ENCODE measurements at regions not wholly inside any gene's neighbourhood (a gene's known extent, or its start where the extent isn't known, plus 50 kb on each side); places are given as distances from the start of the nearest gene placed in this dataset.
A peak's percentile ranks its signal among the peaks of the same experiment; 100 is the strongest.
"Not testable (repeated sequence)": the region's sequence is repeated elsewhere in the genome, so short reads cannot be mapped to it uniquely, and the experiment has no call there.

DNA sequence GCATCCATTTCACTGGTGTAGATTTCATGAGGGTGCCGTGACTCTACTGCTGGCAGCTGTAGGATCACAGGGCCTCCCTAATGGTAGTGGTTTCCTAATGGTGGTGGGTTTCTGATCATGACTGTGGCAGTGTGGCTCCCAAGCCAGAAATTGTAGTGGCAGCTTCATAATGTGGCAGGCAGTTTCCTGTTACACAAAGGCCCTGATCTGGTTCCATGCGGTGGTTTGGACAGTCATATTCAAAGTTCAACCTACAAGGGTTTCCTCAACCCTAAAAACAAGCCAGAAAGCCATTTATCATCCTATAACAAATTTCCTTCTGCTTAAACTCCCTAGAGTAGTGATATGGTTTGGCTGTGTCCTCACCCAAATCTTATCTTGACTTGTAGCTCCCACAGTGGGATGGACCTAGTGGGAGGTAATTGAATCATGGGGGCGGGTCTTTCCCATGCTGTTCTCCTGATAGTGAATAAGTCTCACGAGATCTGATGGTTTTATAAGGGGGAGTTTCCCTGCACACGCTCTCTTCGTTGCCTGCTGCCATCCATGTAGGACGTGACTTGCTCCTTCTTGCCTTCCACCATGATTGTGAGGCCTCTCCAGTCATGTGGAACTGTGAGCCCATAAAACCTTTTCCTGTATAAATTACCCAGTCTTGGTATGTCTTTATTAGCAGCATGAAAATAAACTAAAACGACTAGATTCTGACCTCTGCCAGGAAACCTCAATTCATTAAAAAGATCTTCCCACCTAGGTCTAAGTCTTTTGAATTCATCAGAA, 257.1 kb downstream of the EFCAB11 start:
- no peak for DNase-seq

GRCh38 chr14:89695846-89696245, 258.7 kb downstream of the EFCAB11 start:
- DNase-seq, result no peak

- DNase-seq, result no peak
These were observed 264.4 kb downstream of the EFCAB11 start for GRCh38 chr14:89690139-89690538.

DNA sequence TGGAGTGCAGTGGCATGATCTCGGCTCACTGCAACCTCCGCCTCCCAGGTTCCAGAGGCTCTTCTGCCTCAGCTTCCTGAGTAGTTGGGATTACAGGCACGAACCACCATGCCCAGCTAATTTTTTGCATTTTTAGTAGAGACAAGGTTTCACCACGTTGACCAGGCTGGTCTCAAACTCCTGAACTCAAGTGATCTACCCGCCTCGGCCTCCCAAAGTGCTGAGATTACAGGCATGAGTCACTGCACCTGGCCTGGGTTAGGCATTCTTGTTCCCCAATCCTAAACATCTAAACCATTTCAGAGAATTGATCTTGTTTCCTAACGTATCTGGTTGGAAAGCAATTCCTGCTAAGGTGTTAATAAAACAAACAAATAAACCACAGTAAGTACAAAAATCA, 264.8 kb downstream of the EFCAB11 start:
- DNase-seq, result not testable (repeated sequence)

- DNase-seq, result no peak
These were observed 265.9 kb downstream of the EFCAB11 start for GRCh38 chr14:89688507-89689211.

- DNase-seq, result not testable (repeated sequence)
These were observed 267.4 kb downstream of the EFCAB11 start for GRCh38 chr14:89687129-89687528.

DNA sequence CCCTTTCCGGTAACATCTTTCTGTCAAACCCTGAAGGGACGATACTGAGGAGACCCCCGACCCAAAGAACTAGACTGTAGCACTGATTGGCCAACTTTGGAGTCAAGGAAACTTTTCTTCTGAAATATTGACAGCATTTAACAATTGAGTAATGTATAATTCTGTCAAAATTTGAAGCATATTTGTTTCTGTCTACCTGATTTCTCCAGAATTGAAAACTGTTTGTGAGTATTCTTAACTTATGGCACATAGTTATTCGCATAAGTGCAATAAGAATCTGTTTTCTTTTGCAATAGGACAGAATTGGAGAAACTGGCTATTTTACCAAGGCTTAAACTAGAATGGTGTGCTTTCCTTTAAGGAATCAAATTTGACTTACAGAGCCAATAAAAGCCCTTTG, 267.1 kb upstream of the FOXN3 start:
- no peak for DNase-seq

- peak; percentile 54 to 65 for DNase-seq
These were observed 264.3 kb upstream of the FOXN3 start for GRCh38 chr14:89681086-89682018.

GRCh38 chr14:89680156-89680555, 263.1 kb upstream of the FOXN3 start:
- no peak for DNase-seq

GRCh38 chr14:89678768-89679167, 261.7 kb upstream of the FOXN3 start:
- no peak for DNase-seq

- DNase-seq, result no peak
These were observed 258.6 kb upstream of the FOXN3 start for GRCh38 chr14:89675590-89675989.

GRCh38 chr14:89674936-89675335, 257.9 kb upstream of the FOXN3 start:
- no peak for DNase-seq

DNA sequence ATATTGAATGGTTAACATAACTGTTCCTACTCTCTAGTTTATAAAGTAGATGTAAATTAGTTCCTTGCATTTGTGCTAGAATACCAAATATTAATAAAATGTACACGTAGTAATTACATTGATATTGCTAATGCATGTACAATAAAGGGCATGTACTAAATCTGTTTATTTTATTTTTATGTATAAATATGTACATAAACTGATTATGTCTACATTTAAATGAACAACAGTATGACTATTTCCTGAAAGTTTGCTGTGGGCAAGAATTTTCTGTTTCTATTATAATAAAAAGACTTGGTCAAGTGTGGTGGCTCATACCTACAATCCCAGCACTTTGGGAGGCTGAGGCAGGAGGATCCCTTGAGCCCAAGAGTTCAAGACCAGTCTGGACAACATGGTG, 257.2 kb upstream of the FOXN3 start:
- DNase-seq, result no peak

DNA sequence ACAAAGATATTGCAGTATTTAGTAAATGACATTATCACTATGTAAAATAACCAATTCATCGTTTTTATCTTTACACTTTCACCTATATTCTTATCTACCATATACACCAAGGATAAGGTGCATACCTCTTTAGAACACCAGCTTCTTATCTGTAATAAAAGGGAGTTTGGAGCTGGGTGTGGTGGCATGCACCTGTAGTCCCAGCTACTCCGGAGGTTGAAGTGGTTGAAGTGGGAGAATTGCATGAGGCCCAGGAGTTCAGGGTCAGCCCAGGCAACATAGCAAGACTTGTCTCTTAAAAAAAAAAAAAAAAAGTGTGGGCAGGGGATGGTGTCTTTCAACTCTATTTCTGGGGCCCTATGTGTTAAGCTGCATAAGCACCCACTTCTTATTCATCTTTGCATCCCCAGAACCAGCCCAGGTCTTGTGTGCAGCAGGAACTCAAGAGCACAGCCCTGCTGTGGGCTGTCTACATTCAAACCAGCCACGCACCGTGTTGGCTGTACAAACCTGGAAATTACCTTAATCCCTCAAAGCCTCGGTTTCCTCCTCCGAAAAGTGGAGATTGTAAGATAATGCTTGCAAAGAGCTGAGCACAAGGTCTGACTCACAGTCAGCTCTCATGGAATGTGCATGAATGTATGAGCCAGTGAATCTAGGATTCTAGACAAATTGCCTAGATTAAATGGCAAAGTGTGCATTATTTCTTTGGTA, 256.6 kb upstream of the FOXN3 start:
- no peak for DNase-seq

DNA sequence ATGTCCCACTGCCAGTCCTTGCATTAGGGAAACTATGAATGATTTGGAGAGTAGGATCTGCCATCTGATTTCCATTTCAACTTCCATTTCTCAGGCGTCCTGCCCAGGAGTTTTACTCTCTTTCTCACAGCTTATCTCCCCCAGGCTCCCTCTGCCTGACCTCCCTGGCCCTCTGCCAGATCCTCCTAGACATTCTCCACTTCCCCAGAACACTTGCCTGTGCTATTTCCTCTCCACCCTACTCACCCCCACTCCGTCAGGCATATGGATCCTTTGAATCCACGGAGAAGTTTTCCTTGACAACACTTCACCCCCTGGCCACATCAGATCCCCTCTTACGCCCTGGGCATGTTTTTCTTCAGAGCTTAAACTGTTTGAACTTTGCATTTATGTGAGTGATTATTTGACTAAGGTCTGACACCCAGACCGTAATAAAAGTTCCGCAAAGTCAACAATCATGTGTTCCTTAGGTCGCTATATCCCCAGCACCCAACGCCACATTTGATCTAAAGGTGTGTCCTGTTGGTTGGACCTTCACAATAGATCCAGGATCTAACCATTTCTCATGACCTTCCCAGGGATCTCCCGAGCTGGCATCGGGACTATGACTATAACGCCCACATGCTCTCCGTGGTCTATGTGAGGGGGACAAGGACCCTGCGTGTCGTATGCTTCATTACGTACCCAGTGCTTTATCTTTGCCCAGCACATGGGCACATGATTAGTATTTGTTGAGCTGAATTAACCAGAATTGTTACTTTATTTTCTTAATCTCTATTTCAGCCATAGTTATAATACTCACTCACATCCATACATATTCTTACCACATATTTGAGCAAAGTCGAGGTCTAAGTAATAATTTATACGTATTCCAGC, 255.8 kb upstream of the FOXN3 start:
- DNase-seq, result peak in 1 of 2 donors; percentile 42

- DNase-seq, result peak; percentile 60 to 80
These were observed 252.2 kb upstream of the FOXN3 start for GRCh38 chr14:89669193-89669592.

GRCh38 chr14:89667983-89668382, 250.9 kb upstream of the FOXN3 start:
- no peak for DNase-seq

DNA sequence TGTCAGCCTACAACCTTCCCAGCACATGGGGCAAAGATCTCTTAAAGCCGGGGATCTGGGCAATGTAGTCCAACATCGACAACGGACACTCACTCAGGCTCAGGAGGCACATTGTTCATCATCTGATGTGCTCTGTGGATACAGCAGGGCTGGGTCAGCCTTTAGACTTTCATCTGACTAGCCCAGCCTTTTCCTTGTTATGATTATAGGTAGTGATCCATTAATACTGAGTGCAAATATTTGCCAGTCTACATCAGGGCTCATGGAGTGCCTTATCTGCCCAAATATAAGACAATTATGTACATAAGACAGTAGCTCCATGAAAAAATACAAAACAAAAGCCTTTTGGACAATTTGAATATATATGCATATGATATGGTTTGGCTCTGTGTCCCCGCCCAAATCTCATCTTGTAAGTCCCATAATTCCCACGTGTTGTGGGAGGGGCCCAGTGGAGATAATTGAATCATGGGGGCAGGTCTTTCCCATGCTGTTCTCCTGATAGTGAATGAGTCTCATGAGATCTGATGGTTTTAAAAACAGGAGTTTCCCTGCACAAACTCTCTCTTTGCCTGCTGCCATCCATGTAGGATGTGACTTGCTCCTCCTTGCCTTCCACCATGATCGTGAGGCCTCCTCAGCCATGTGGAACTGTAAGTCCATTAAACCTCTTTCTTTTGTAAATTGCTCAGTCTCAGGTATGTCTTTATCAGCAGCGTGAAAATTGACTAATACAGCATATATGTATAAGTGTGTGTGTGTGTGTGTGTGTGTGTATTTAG, 248.5 kb upstream of the FOXN3 start:
- not testable (repeated sequence) for DNase-seq

GRCh38 chr14:89661392-89661791, 244.4 kb upstream of the FOXN3 start:
- DNase-seq, result no peak

GRCh38 chr14:89660625-89661233, 243.7 kb upstream of the FOXN3 start:
- DNase-seq, result not testable (repeated sequence)

Data from inflammatory macrophage (primary cell).